GM23338 (cell line): ENCODE measurements at regions not wholly inside any gene's neighbourhood (a gene's known extent, or its start where the extent isn't known, plus 50 kb on each side); places are given as distances from the start of the nearest gene placed in this dataset.

Source experiments
- ATAC-seq: fragments of 200-7000 bp; cut with Tn5 transposase; 3 replicates; pipeline ENCODE4 v1.9.1; 2020
- DNase-seq: peaks from one replicate; pipeline ENCODE4 v3.0.0-alpha.2; 2015; ENCODE audit warnings: low spot score
- H2AFZ ChIP-seq: fragments of 200-600 bp; sonication (generic); 2 replicates; pipeline ENCODE4 v1.8.0; 2016; ENCODE audit warnings: antibody characterized with exemption, mild to moderate bottlenecking, moderate library complexity
- H3F3A ChIP-seq: fragments of 200-600 bp; sonication (generic); replicated peaks from 2 replicates; pipeline ENCODE4 v1.8.0; 2017; ENCODE audit warnings: antibody characterized with exemption, mixed run types, low read depth
- H3K27ac ChIP-seq: fragments of 200-600 bp; sonication (generic); 2 replicates; pipeline ENCODE4 v1.6.1; 2016; ENCODE audit warnings: low read depth
- H3K27me3 ChIP-seq: fragments of 200-600 bp; sonication (generic); 2 replicates; pipeline ENCODE4 v1.8.0; 2016; ENCODE audit warnings: mild to moderate bottlenecking, mixed run types, moderate library complexity; ENCODE audit not compliant: insufficient read depth
- H3K36me3 ChIP-seq: fragments of 200-600 bp; sonication (generic); 2 replicates; pipeline ENCODE4 v1.8.0; 2016; ENCODE audit warnings: mild to moderate bottlenecking; ENCODE audit not compliant: insufficient read depth
- H3K4me1 ChIP-seq: fragments of 200-600 bp; sonication (generic); 2 replicates; pipeline ENCODE4 v1.8.0; 2016; ENCODE audit warnings: mild to moderate bottlenecking, moderate library complexity; ENCODE audit not compliant: insufficient read depth
- H3K4me2 ChIP-seq: fragments of 200-600 bp; sonication (generic); 2 replicates; pipeline ENCODE4 v1.7.1; 2017; ENCODE audit warnings: mixed run types
- H3K4me3 ChIP-seq: fragments of 200-600 bp; sonication (generic); 2 replicates; pipeline ENCODE4 v1.6.1; 2016; ENCODE audit warnings: mixed run types
- H3K79me2 ChIP-seq: fragments of 200-600 bp; sonication (generic); replicated peaks from 2 replicates; pipeline ENCODE4 v1.8.0; 2017; ENCODE audit warnings: mild to moderate bottlenecking; ENCODE audit not compliant: insufficient read depth
- H3K9me2 ChIP-seq: fragments of 200-600 bp; sonication (generic); 2 replicates; pipeline ENCODE4 v1.8.0; 2017; ENCODE audit not compliant: insufficient read depth
- H4K20me1 ChIP-seq: fragments of 200-600 bp; sonication (generic); replicated peaks from 2 replicates; pipeline ENCODE4 v1.8.0; 2017; ENCODE audit warnings: mild to moderate bottlenecking; ENCODE audit not compliant: insufficient read depth
- H3K27ac Mint-ChIP-seq: 2 replicates; pipeline ENCODE4 v1.8.0; 2020; ENCODE audit warnings: inconsistent platforms, mild to moderate bottlenecking, moderate library complexity, mixed read lengths
- H3K27me3 Mint-ChIP-seq: 3 replicates; pipeline ENCODE4 v1.8.0; 2022; ENCODE audit warnings: low read depth, mild to moderate bottlenecking, moderate library complexity, mixed read lengths, inconsistent platforms; ENCODE audit not compliant: insufficient read depth, poor library complexity
- H3K36me3 Mint-ChIP-seq: 3 replicates; pipeline ENCODE4 v1.8.0; 2021; ENCODE audit warnings: low read depth, mild to moderate bottlenecking, inconsistent platforms, moderate library complexity, mixed read lengths
- H3K4me1 Mint-ChIP-seq: 3 replicates; pipeline ENCODE4 v1.8.0; 2020; ENCODE audit warnings: mild to moderate bottlenecking, inconsistent platforms, mixed read lengths
- H3K4me3 Mint-ChIP-seq: 3 replicates; pipeline ENCODE4 v1.8.0; 2021; ENCODE audit warnings: moderate library complexity, mild to moderate bottlenecking, inconsistent platforms, mixed read lengths
- H3K9me3 Mint-ChIP-seq: 3 replicates; pipeline ENCODE4 v1.8.0; 2020; ENCODE audit warnings: moderate library complexity, mild to moderate bottlenecking, inconsistent platforms, mixed read lengths
- CREB1 ChIP-seq: fragments of 250-450 bp; sonication (Bioruptor Pico); IDR thresholded peaks from 2 replicates; pipeline ENCODE4 v1.5.0; 2020; ENCODE audit warnings: low read depth, mild to moderate bottlenecking, moderate library complexity
- CTCF ChIP-seq, 2 experiments: fragments of 200-600 bp in 1 of 2; sonication (generic) in 1 of 2; conservative IDR thresholded peaks; 2 replicates each; pipeline versions ENCODE4 v1.5.1 to v1.6.1; 2016 to 2017; ENCODE audit warnings: antibody characterized with exemption in 2 of 2, low read depth in 2 of 2, mild to moderate bottlenecking in 2 of 2, moderate library complexity in 1 of 2
- ETS1 ChIP-seq: IDR thresholded peaks from 2 replicates; pipeline ENCODE4 v1.6.1; 2016; ENCODE audit warnings: antibody characterized with exemption
- EZH2 ChIP-seq: fragments of 200-600 bp; sonication (generic); IDR thresholded peaks from one replicate; pipeline ENCODE4 v1.8.0; 2017; ENCODE audit warnings: antibody characterized with exemption, mild to moderate bottlenecking, low read depth; ENCODE audit not compliant: unreplicated experiment
- EZH2phosphoT487 ChIP-seq: fragments of 200-600 bp; sonication (generic); IDR thresholded peaks from one replicate; pipeline ENCODE4 v1.8.1; 2018; ENCODE audit warnings: antibody characterized with exemption; ENCODE audit not compliant: unreplicated experiment
- JUNB ChIP-seq: IDR thresholded peaks from one replicate; pipeline ENCODE4 v1.6.1; 2016; ENCODE audit warnings: antibody characterized with exemption; ENCODE audit not compliant: unreplicated experiment
- NANOG ChIP-seq: IDR thresholded peaks from 2 replicates; pipeline ENCODE4 v1.6.1; 2016; ENCODE audit warnings: antibody characterized with exemption, borderline replicate concordance
- POLR2AphosphoS5 ChIP-seq: IDR thresholded peaks from 2 replicates; pipeline ENCODE4 v1.6.1; 2016; ENCODE audit warnings: antibody characterized with exemption, low read depth
- REST ChIP-seq: IDR thresholded peaks from one replicate; pipeline ENCODE4 v1.6.1; 2018; ENCODE audit warnings: antibody characterized with exemption; ENCODE audit not compliant: unreplicated experiment
- ZNF114 ChIP-seq: fragments of 250-450 bp; sonication (Bioruptor Pico); IDR thresholded peaks from 2 replicates; pipeline ENCODE4 v1.5.0; 2020; ENCODE audit warnings: mild to moderate bottlenecking, moderate library complexity
- ZNF331 ChIP-seq: fragments of 250-450 bp; sonication (Bioruptor Pico); IDR thresholded peaks from 2 replicates; pipeline ENCODE4 v1.5.0; 2020; ENCODE audit warnings: low read depth, mild to moderate bottlenecking, moderate library complexity

- no peak overlapping the region for H2AFZ ChIP-seq
- no peaks in the 10 kb centered on the region for H3K79me2 ChIP-seq
- H3F3A ChIP-seq = no peaks in the 10 kb centered on the region
- H3K36me3 Mint-ChIP-seq = peaks cover 4% of the 10 kb centered on the region; the same call in 2 of the 3 replicates
- H3K27me3 ChIP-seq = no peaks in the 10 kb centered on the region
- no peak overlapping the region for H3K27ac Mint-ChIP-seq
- no peaks in the 10 kb centered on the region for H3K36me3 ChIP-seq
- no peaks in the 10 kb centered on the region for H4K20me1 ChIP-seq
- ATAC-seq = no peak
- H3K4me1 ChIP-seq = no peaks in the 10 kb centered on the region
- H3K9me2 ChIP-seq = no peaks in the 10 kb centered on the region
- H3K9me3 Mint-ChIP-seq = no peaks in the 10 kb centered on the region
- no peak overlapping the region for H3K27ac ChIP-seq
- no peak for TF ChIP-seq EZH2phosphoT487
- TF ChIP-seq ETS1 = no peak
- TF ChIP-seq ZNF331 (CRISPR knock-in tag) = no peak
- no peak for TF ChIP-seq JUNB
- no peak for TF ChIP-seq REST
- no peak for TF ChIP-seq NANOG
- no peak for TF ChIP-seq EZH2
- no peak for TF ChIP-seq POLR2AphosphoS5
- TF ChIP-seq ZNF114 (CRISPR knock-in tag) = no peak
- no peak for TF ChIP-seq CREB1 (CRISPR knock-in tag)
- H3K4me3 ChIP-seq = no peak overlapping the region
- DNase-seq = no peak
- no peak overlapping the region for H3K4me2 ChIP-seq
- no peak overlapping the region for H3K4me3 Mint-ChIP-seq
- peaks cover 13% of the 10 kb centered on the region; the same call in 2 of the 3 replicates for H3K4me1 Mint-ChIP-seq
- no peaks in the 10 kb centered on the region for H3K27me3 Mint-ChIP-seq
Measured at GRCh38 chr5:166353580-166353979, 1937.9 kb upstream of the WWC1 start.

- ATAC-seq = no peak
- H3F3A ChIP-seq = no peaks in the 10 kb centered on the region
- H3K27me3 ChIP-seq = no peaks in the 10 kb centered on the region
- no peaks in the 10 kb centered on the region for H3K4me1 ChIP-seq
- Mint-ChIP-seq H3K36me3 (peaks cover 4% of the 10 kb centered on the region; the same call in 2 of the 3 replicates), H3K27me3 (no peaks in the 10 kb centered on the region), H3K27ac (no peak overlapping the region), H3K9me3 (no peaks in the 10 kb centered on the region), H3K4me1 (peaks cover 8% of the 10 kb centered on the region; the same call in 2 of the 3 replicates), H3K4me3 (no peak overlapping the region)
- H3K9me2 ChIP-seq = peaks cover 4% of the 10 kb centered on the region; the same call in 1 of the 2 replicates
- DNase-seq = no peak
- no peak overlapping the region for H2AFZ ChIP-seq
- H3K4me2 ChIP-seq = no peak overlapping the region
- no peak overlapping the region for H3K27ac ChIP-seq
- no peaks in the 10 kb centered on the region for H3K79me2 ChIP-seq
- no peak overlapping the region for H3K4me3 ChIP-seq
- no peaks in the 10 kb centered on the region for H4K20me1 ChIP-seq
- no peaks in the 10 kb centered on the region for H3K36me3 ChIP-seq
- TF ChIP-seq POLR2AphosphoS5 = no peak
- no peak for TF ChIP-seq CREB1 (CRISPR knock-in tag)
- no peak for TF ChIP-seq JUNB
- TF ChIP-seq EZH2 = no peak
- TF ChIP-seq ZNF331 (CRISPR knock-in tag) = no peak
- TF ChIP-seq CTCF (conservative IDR thresholded peaks at IDR 0.05; ENCODE audit: low read depth in 2 of 2) = no peak
Measured at GRCh38 chr5:166354332-166354731, 1937.1 kb upstream of the WWC1 start.
